HCT116 (cell line): ENCODE measurements at regions not wholly inside any gene's neighbourhood (a gene's known extent, or its start where the extent isn't known, plus 50 kb on each side); places are given as distances from the start of the nearest gene placed in this dataset.

Experiments
- ATAC-seq: fragments of 200-7000 bp; cut with Tn5 transposase; 2 replicates; pipeline ENCODE4 v1.9.1; 2020; ENCODE audit warnings: mild to moderate bottlenecking, moderate library complexity
- BruUV-seq: library from RNA; stranded (reverse); fragments of 400-500 nt; replicated peaks from 2 replicates; lab custom pipeline; 2021; lab: Mats Ljungman, UMichigan
- CTCF ChIA-PET: fragments of 300-600 bp; sonication (Branson Sonifier 250); formaldehyde crosslinking; loops from one replicate; lab custom pipeline; 2021; ENCODE audit warnings: antibody characterized with exemption; lab: Charles Lee
- POLR2A ChIA-PET: fragments of 300-600, 350-600 bp; sonication (Branson Sonifier 250); formaldehyde crosslinking; loops from one replicate; lab custom pipeline; 2021; ENCODE audit warnings: antibody characterized with exemption; lab: Charles Lee
- RAD21 ChIA-PET, 2 experiments: fragments of 300-600 bp; sonication (Branson Sonifier 250); formaldehyde crosslinking; loops; one replicate each; lab custom pipeline; 2023; ENCODE audit warnings: low total read pairs in 2 of 2; ENCODE audit not compliant: uncharacterized antibody in 2 of 2, unreplicated experiment in 2 of 2, low non-redundant PET in 1 of 2; lab: Charles Lee
- DNase-seq: peaks from one replicate; pipeline ENCODE4 v3.0.0-alpha.2; 2010; ENCODE audit warnings: low read depth, low spot score
- H2AFZ ChIP-seq: fragments of 200-600 bp; shearing (Covaris generic), sonication (generic); 2 replicates; pipeline ENCODE4 v1.6.1; 2017; ENCODE audit warnings: low read depth, mixed run types, mixed read lengths, antibody characterized with exemption, low read length; ENCODE audit not compliant: poor library complexity, severe bottlenecking
- H3K27ac ChIP-seq: 2 replicates; pipeline ENCODE4 v1.5.1; 2012; ENCODE audit warnings: low read depth, low read length
- H3K27me3 ChIP-seq: fragments of 200-600 bp; sonication (generic); 2 replicates; pipeline ENCODE4 v1.6.1; 2016; ENCODE audit warnings: mixed run types, low read length, mixed read lengths; ENCODE audit not compliant: insufficient read depth
- H3K36me3 ChIP-seq, 2 experiments: fragments of 200-500 bp in 1 of 2; fragments of 200-600 bp in 1 of 2; sonication (Bioruptor generic) in 1 of 2; sonication (generic) in 1 of 2; 2 replicates each; pipeline versions ENCODE4 v1.5.1 to v1.6.1; 2014 to 2016; ENCODE audit warnings: low read length in 2 of 2, inconsistent platforms in 1 of 2, mixed read lengths in 1 of 2, mixed run types in 1 of 2; ENCODE audit not compliant: insufficient read depth in 2 of 2, control insufficient read depth in 1 of 2
- H3K4me1 ChIP-seq, 2 experiments: fragments of 200-600 bp in 1 of 2; sonication (generic) in 1 of 2; 2 replicates each; pipeline versions ENCODE4 v1.5.1 to v1.6.1; 2012 to 2017; ENCODE audit warnings: low read length in 2 of 2, inconsistent platforms in 1 of 2, mild to moderate bottlenecking in 1 of 2, mixed read lengths in 1 of 2, mixed run types in 1 of 2, moderate library complexity in 1 of 2; ENCODE audit not compliant: insufficient read depth in 2 of 2, control insufficient read depth in 1 of 2
- H3K4me2 ChIP-seq: fragments of 200-600 bp; sonication (generic); 2 replicates; pipeline ENCODE4 v1.6.1; 2017; ENCODE audit warnings: mixed run types, low read length, mixed read lengths
- H3K4me3 ChIP-seq, 2 experiments: fragments of 200-600 bp in 1 of 2; sonication (generic) in 1 of 2; replicated peaks in 1 of 2; 2 replicates each; pipeline ENCODE4 v1.5.1; 2011 to 2016; ENCODE audit warnings: low read length in 2 of 2, control low read depth in 1 of 2, low read depth in 1 of 2, mild to moderate bottlenecking in 1 of 2, mixed read lengths in 1 of 2, mixed run types in 1 of 2
- H3K79me2 ChIP-seq: fragments of 200-600 bp; sonication (generic); 2 replicates; pipeline ENCODE4 v1.6.1; 2017; ENCODE audit warnings: mild to moderate bottlenecking, mixed run types, low read length, moderate library complexity, mixed read lengths; ENCODE audit not compliant: insufficient read depth
- H3K9ac ChIP-seq: fragments of 200-600 bp; sonication (generic); 2 replicates; pipeline ENCODE4 v1.6.1; 2016; ENCODE audit warnings: low read length, mixed read lengths
- H3K9me2 ChIP-seq: fragments of 200-600 bp; sonication (generic), shearing (Covaris generic); 2 replicates; pipeline ENCODE4 v1.6.1; 2017; ENCODE audit warnings: mixed run types, mild to moderate bottlenecking, moderate library complexity; ENCODE audit not compliant: insufficient read depth
- H3K9me3 ChIP-seq, 2 experiments: fragments of 200-500 bp in 1 of 2; fragments of 200-600 bp in 1 of 2; sonication (Bioruptor generic) in 1 of 2; sonication (generic) in 1 of 2; 2 replicates each; pipeline ENCODE4 v1.6.1; 2014 to 2017; ENCODE audit warnings: low read length in 2 of 2, mixed read lengths in 2 of 2, inconsistent platforms in 1 of 2, low read depth in 1 of 2, mild to moderate bottlenecking in 1 of 2, mixed run types in 1 of 2, moderate library complexity in 1 of 2; ENCODE audit not compliant: control insufficient read depth in 1 of 2, insufficient read depth in 1 of 2
- H4K20me1 ChIP-seq: fragments of 200-600 bp; sonication (generic), shearing (Covaris generic); 2 replicates; pipeline ENCODE4 v1.6.1; 2017; ENCODE audit warnings: mixed run types, mild to moderate bottlenecking, moderate library complexity; ENCODE audit not compliant: insufficient read depth
- JUND ChIP-seq: IDR thresholded peaks from 2 replicates; pipeline ENCODE4 v1.6.1; 2012
- ZFX ChIP-seq: fragments of 450-650 bp; IDR thresholded peaks from 2 replicates; pipeline ENCODE4 v1.6.1; 2017
- intact Hi-C: fragments of 100-400 bp; cut with micrococcal nuclease; formaldehyde crosslinking; loops from 2 replicates; pipeline ENCODE4 v1.10.0; 2022
- TF ChIP-seq, protein P1 (sequence below), 3 experiments: fragments of 200-600 bp in 1 of 3; sonication (generic) in 1 of 3; IDR thresholded peaks in 2 of 3; conservative IDR thresholded peaks in 1 of 3; 2 replicates each; pipeline ENCODE4 v1.5.1; 2012 to 2017; ENCODE audit warnings: low read depth in 2 of 3, low read length in 2 of 3, antibody characterized with exemption in 1 of 3, borderline replicate concordance in 1 of 3, control low read depth in 1 of 3, mild to moderate bottlenecking in 1 of 3, mixed read lengths in 1 of 3, mixed run types in 1 of 3, moderate library complexity in 1 of 3; ENCODE audit not compliant: insufficient read depth in 1 of 3

DNA sequence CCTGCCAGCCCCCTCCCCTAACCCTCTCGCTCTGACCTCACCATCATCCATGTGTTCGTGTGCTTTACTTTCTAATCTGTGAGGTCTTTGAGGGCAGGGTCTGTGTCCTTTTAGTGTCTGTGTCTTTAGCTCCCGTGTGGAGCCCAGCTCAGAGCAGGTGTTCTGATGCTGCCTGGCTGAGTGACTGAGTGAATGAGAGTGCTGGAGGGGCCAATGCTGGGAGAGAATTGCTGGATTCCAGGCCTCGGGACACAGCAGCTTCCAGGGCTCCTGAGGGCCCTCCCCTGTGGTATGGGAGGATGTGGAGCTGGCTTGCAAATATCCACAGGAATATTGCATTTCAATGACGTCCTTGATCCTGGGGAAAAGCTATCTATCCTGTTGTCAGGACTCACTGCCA is 160.6 kb downstream of the ANKRD30B start (continued):
- TF ChIP-seq, protein P1, sequence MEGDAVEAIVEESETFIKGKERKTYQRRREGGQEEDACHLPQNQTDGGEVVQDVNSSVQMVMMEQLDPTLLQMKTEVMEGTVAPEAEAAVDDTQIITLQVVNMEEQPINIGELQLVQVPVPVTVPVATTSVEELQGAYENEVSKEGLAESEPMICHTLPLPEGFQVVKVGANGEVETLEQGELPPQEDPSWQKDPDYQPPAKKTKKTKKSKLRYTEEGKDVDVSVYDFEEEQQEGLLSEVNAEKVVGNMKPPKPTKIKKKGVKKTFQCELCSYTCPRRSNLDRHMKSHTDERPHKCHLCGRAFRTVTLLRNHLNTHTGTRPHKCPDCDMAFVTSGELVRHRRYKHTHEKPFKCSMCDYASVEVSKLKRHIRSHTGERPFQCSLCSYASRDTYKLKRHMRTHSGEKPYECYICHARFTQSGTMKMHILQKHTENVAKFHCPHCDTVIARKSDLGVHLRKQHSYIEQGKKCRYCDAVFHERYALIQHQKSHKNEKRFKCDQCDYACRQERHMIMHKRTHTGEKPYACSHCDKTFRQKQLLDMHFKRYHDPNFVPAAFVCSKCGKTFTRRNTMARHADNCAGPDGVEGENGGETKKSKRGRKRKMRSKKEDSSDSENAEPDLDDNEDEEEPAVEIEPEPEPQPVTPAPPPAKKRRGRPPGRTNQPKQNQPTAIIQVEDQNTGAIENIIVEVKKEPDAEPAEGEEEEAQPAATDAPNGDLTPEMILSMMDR (IDR thresholded peaks at IDR 0.05 in 2 of 3, conservative IDR thresholded peaks at IDR 0.05 in 1 of 3; ENCODE audit: borderline replicate concordance in 1 of 3, insufficient read depth in 1 of 3, low read depth in 2 of 3, low read length in 2 of 3): no peak
- no peak for TF ChIP-seq ZFX

DNA sequence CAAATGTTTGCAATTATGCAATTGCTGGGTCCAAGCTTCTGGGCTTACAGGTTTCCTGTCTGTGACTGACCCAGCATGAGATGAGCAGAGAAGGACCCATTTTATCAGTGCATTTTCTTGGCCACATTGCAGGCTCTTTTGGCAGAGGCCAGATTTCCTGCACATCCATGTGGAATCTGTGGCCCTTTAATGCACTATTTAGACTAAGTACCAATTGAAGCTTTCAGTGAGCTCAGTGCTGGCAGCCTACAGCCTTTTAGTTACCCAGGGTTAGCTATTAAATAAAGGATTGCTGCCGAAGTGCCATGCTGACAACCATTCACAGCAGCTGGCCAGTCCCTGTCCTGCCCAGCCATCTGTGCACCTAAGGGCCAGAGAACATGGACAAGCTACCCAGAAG is 165.0 kb downstream of the ANKRD30B start:
- DNase-seq (no peak), ATAC-seq (no peak)
- ChIA-PET RAD21 (no interaction called here), CTCF (no interaction called here), POLR2A (no interaction called here)
- Histone ChIP-seq H3K4me3 (no peak overlapping the region), H3K9me2 (no peaks in the 10 kb centered on the region), H3K79me2 (no peaks in the 10 kb centered on the region), H3K9me3 (peaks cover 1 to 33% of the 10 kb centered on the region in 2 experiments; a peak in 2 of 4 replicates), H3K27ac (no peak overlapping the region), H4K20me1 (no peaks in the 10 kb centered on the region), H3K4me1 (no peaks in the 10 kb centered on the region), H3K36me3 (no peaks in the 10 kb centered on the region), H3K9ac (no peak overlapping the region), H3K4me2 (no peak overlapping the region), H2AFZ (no peak overlapping the region), H3K27me3 (no peaks in the 10 kb centered on the region)
- intact Hi-C loops: no loop called here
- TF ChIP-seq JUND: no peak
- TF ChIP-seq, protein P1 (IDR thresholded peaks at IDR 0.05 in 2 of 3, conservative IDR thresholded peaks at IDR 0.05 in 1 of 3; ENCODE audit: borderline replicate concordance in 1 of 3, insufficient read depth in 1 of 3, low read depth in 2 of 3, low read length in 2 of 3): no peak
- BruUV-seq: no TSS peak
